Epithelial cell of esophagus (primary cell): ENCODE measurements at regions not wholly inside any gene's neighbourhood (a gene's known extent, or its start where the extent isn't known, plus 50 kb on each side); places are given as distances from the start of the nearest gene placed in this dataset.

Source experiments
- DNase-seq: peaks from one replicate; pipeline ENCODE4 v3.0.0; 2010; ENCODE audit warnings: low read depth
- H3K4me3 ChIP-seq: 2 replicates; pipeline ENCODE4 v1.5.1; 2011; ENCODE audit warnings: mild to moderate bottlenecking, low read length, control low read depth
- TF ChIP-seq, protein P1 (sequence below): IDR thresholded peaks from 2 replicates; pipeline ENCODE4 v1.5.1; 2011; ENCODE audit warnings: low read depth, mild to moderate bottlenecking, low read length, control low read depth, inconsistent platforms; ENCODE audit not compliant: insufficient read depth; ENCODE audit errors: missing control alignments

DNA sequence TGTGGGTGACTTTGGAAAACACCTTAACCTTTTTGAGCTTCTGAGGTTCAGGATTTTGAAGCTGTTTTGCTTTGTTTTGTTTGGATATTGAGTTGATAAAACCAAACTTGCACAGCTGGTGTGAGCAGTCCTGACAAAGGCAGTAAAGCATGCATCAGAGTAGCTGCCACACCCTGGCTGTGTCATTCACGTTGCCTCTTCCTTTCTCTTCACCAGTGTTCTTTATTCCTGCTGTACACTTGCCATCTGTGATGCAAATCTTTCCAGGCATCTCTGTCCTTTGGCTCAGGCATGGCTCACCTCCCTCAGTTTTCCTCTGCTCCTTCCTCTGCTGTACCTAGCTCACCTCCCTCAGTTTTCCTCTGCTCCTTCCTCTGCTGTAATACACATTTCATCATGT lies 1850.2 kb upstream of the AGA start:
- DNase-seq: peak; percentile 76
- TF ChIP-seq, protein P1, sequence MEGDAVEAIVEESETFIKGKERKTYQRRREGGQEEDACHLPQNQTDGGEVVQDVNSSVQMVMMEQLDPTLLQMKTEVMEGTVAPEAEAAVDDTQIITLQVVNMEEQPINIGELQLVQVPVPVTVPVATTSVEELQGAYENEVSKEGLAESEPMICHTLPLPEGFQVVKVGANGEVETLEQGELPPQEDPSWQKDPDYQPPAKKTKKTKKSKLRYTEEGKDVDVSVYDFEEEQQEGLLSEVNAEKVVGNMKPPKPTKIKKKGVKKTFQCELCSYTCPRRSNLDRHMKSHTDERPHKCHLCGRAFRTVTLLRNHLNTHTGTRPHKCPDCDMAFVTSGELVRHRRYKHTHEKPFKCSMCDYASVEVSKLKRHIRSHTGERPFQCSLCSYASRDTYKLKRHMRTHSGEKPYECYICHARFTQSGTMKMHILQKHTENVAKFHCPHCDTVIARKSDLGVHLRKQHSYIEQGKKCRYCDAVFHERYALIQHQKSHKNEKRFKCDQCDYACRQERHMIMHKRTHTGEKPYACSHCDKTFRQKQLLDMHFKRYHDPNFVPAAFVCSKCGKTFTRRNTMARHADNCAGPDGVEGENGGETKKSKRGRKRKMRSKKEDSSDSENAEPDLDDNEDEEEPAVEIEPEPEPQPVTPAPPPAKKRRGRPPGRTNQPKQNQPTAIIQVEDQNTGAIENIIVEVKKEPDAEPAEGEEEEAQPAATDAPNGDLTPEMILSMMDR: no peak
- no peak overlapping the region for H3K4me3 ChIP-seq

DNA sequence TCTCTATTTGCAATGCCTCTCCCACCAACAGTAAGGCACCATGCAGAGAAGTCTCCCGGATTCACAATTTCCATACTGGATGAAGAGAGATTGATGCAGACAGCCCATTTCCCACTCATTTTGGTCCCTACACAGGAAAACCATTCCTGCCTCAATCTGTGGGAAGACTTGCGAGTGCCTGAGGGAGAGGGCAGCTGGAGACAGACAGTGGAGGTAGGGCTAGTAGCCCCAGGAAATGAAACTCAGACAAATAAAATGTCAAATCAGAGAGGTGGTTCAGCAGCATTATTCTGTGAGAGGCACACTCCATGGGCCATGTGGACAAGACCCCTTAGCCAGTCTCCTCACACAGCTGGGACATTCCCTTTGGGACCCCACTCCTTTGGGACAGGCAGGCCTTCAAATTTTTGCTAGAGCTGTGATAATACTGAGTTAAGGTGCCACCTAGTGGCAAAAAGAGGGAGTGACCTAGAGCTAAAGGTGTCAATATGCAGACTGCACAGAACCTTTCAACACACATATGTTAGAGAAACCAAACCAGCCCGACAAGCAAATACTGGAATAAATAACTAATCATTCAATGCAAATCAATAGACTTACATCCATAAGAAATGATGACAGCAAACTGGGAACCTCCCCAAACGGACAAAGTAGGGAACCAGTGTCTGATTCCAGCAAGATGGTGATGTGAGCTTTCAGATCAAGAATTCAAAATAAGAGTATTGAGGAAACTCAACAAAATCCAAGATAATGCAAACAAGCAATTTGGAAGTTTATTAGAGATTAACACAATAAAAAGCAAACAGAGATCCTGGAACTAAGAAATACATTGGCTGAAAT lies 1865.3 kb upstream of the AGA start:
- peak; percentile 55 for DNase-seq
- TF ChIP-seq, protein P1: peak; percentile 79
- H3K4me3 ChIP-seq: no peak overlapping the region

DNA sequence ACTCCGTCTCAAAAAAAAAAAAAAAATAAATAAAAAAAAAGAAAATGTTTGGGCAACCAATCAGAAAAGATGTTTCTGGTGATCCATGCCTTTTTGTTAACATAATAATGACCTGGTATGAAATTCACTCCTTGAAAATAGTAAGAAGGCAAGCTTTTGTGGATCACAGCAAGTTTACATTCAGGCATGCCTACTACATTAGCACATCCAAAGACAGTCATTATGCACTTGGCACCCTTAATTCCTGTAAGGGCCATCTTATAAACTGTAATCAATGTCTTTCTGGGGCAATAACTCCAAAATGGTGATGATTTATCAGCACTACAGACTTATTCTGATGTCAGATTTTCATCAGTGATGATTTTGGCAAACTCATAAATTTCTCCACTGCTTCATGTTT lies 1871.6 kb upstream of the AGA start:
- TF ChIP-seq, protein P1: no peak
- DNase-seq: no peak
- no peak overlapping the region for H3K4me3 ChIP-seq

DNA sequence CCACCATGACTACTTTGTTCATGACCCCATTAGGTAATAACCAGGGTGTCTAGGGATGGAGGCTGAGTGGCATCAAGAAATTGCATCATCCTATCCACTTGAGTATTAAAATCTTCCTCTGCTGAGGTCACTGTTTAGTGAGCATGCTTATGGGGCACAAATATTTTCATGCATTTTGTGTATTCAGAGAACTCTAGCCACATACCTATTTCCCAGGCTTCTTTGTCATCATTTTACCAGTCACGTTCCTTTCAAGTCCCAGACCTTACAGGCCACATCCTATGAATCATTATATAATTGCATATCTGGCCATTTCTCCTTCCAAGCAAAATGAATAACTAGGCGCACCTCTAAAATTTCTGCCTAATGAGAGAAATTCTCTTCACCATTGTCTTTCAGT lies 1882.9 kb upstream of the AGA start:
- DNase-seq: no peak
- TF ChIP-seq, protein P1: no peak
- no peak overlapping the region for H3K4me3 ChIP-seq

DNA sequence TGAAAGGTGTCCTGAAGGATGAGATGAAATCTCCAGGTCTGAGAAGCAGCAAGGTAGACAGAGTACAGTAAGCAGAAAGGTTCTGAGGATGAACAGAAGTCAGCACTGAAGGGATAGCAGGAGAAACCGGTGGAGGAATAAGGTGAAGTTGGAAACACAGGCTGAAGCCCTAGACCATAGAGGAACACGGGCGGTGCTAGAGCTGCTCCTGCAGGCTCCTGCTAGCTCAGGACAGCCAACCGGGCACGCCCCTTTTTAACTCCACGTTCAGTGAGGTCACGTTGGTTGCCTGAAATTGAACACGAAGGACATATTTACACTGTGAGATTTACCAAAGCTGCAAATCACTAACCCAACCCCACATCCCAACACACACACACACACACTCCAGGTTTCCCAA lies 1886.4 kb upstream of the AGA start:
- DNase-seq: no peak
- no peak overlapping the region for H3K4me3 ChIP-seq
- TF ChIP-seq, protein P1: no peak

DNA sequence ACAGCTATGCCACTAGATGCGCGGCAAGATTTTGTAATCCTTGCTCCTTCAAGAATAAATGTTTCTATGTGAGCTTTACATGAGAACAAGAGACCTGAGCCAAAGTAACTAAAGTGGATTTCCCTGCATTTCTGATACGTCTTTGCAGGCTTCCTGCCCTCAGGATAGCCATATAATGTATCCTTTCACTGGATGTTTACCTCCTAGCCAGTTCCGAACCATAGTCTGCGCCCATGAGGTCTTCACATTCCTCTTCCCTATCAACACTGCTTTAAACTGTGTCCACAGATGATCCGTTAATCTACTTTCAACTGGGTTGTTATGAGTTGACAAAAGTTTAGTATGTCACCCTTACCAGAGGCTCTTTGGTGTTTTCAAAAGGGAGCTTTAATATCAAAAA lies 1889.1 kb upstream of the AGA start:
- no peak overlapping the region for H3K4me3 ChIP-seq
- no peak for DNase-seq
- TF ChIP-seq, protein P1: no peak

DNA sequence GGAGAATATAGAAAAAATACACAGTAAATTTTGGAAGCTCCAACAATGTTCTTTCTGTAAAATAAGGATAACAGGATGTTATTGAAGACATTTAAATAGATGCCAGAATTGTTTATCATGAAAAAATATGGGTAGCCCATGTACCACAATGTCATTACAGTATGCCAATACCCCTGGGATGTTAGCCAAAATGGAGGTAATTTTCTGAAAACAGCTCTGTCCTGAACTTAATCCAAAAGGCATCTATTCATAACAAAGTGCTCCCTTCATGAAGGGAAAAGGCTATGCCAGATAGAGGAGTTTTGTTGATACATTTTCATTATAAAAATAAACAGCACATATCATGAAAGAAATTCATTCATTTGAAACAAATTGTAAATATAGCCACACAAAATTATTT lies 1902.6 kb upstream of the AGA start:
- DNase-seq: no peak
- TF ChIP-seq, protein P1: no peak
- no peak overlapping the region for H3K4me3 ChIP-seq
